GM12874 (cell line): ENCODE measurements at regions not wholly inside any gene's neighbourhood (a gene's known extent, or its start where the extent isn't known, plus 50 kb on each side); places are given as distances from the start of the nearest gene placed in this dataset.

Source experiments
- CTCF ChIP-seq: IDR thresholded peaks from 2 replicates; pipeline ENCODE4 v1.5.1; 2011; ENCODE audit warnings: low read depth, mild to moderate bottlenecking, control low read depth, low read length, moderate library complexity; ENCODE audit not compliant: insufficient read depth

- TF ChIP-seq CTCF = no peak
Observed at GRCh38 chr6:50214937-50215336, 165.2 kb upstream of the DEFB112 start.

- no peak for TF ChIP-seq CTCF
Observed at GRCh38 chr6:50217841-50218240, 168.1 kb upstream of the DEFB112 start.

- no peak for TF ChIP-seq CTCF
Observed at GRCh38 chr6:50236164-50236563, 186.4 kb upstream of the DEFB112 start.

- no peak for TF ChIP-seq CTCF
Observed at GRCh38 chr6:50239853-50240252, 190.1 kb upstream of the DEFB112 start.

GRCh38 chr6:50240986-50241385 lies 191.3 kb upstream of the DEFB112 start:
- TF ChIP-seq CTCF = no peak

GRCh38 chr6:50249493-50249892 lies 199.8 kb upstream of the DEFB112 start:
- TF ChIP-seq CTCF = no peak

GRCh38 chr6:50257322-50257721 lies 207.6 kb upstream of the DEFB112 start:
- TF ChIP-seq CTCF = no peak

- no peak for TF ChIP-seq CTCF
Observed at GRCh38 chr6:50259903-50260302, 210.2 kb upstream of the DEFB112 start.
